Activated naive CD4-positive, alpha-beta T cell treated with anti-CD3 and anti-CD28 coated beads for 36 hours (primary cell): ENCODE measurements at regions not wholly inside any gene's neighbourhood (a gene's known extent, or its start where the extent isn't known, plus 50 kb on each side); places are given as distances from the start of the nearest gene placed in this dataset.

ENCODE experiments used
- CTCF ChIA-PET: fragments of 350-600 bp; sonication (Branson Sonifier 250); formaldehyde crosslinking; loops from one replicate; lab custom pipeline; 2021; ENCODE audit warnings: antibody characterized with exemption; lab: Charles Lee
- DNase-seq: peaks from one replicate; pipeline ENCODE4 v3.0.0-alpha.2; 2020
- H3K27ac Mint-ChIP-seq: one replicate; pipeline ENCODE4 v1.8.0; 2021; ENCODE audit warnings: mild to moderate bottlenecking, mixed read lengths
- H3K27me3 Mint-ChIP-seq: one replicate; pipeline ENCODE4 v1.8.0; 2021; ENCODE audit warnings: low read depth, mixed read lengths
- H3K36me3 Mint-ChIP-seq: one replicate; pipeline ENCODE4 v1.8.0; 2021; ENCODE audit warnings: low read depth, mixed read lengths
- H3K4me1 Mint-ChIP-seq: one replicate; pipeline ENCODE4 v1.8.0; 2021; ENCODE audit warnings: low read depth, mixed read lengths
- H3K4me3 Mint-ChIP-seq: one replicate; pipeline ENCODE4 v1.8.0; 2021; ENCODE audit warnings: mild to moderate bottlenecking, moderate library complexity, mixed read lengths
- H3K9me3 Mint-ChIP-seq: one replicate; pipeline ENCODE4 v1.8.0; 2021; ENCODE audit warnings: mixed read lengths
- intact Hi-C: fragments of 100-400 bp; cut with micrococcal nuclease; formaldehyde crosslinking; loops from one replicate; pipeline ENCODE4 v1.15.1; 2023

DNA sequence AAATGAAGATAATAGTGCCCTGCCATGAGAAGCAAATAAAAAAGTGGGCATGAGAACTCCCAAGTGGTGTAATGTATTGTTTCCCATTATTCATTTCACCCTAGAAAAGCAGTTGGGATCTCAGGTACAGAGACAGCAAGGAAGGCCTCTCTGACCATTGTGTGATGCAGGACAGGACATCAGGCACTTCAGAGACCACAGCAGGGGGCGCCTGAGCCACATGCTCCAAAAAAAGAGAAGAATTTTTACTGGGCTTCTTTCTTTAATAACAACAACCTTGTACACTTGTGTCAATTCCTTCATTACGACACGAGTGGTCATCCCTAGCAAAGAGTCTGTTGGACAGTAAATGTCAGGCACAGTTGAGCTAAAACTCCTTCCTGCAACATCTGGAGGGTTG lies 533.3 kb downstream of the OMA1 start:
- CTCF ChIA-PET: interaction anchor here (0.9 kb wide), 1 partner anchor 439 kb away, joined by 3 read pairs; no protein-coding TSS in a partner anchor
- H3K9me3 Mint-ChIP-seq: no peaks in the 10 kb centered on the region
- H3K27ac Mint-ChIP-seq: no peak overlapping the region

DNA sequence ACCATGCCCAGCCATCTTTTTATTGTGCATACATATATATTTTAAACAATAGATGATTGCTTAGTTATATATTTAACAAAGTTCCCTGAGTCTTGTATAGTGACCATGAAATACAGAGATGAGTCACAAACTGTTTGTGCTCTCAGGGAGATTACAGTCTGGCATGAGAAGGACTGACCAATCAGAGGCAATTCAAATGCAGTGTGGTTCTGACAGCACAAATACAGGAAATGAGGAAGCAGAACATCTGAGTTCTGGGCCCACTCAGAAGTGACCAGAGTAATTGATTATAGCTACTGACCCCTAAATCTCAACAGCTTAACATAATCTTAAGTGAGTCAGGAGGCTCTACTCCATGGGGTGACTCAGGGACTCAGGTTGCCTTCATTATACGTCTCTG lies 534.5 kb downstream of the OMA1 start:
- no peaks in the 10 kb centered on the region for H3K36me3 Mint-ChIP-seq
- no peaks in the 10 kb centered on the region for H3K27me3 Mint-ChIP-seq
- no peak overlapping the region for H3K4me3 Mint-ChIP-seq
- CTCF ChIA-PET: no interaction called here
- no peaks in the 10 kb centered on the region for H3K4me1 Mint-ChIP-seq
- H3K27ac Mint-ChIP-seq: no peak overlapping the region
- DNase-seq: no peak
- no peaks in the 10 kb centered on the region for H3K9me3 Mint-ChIP-seq
- intact Hi-C loops: no loop called here

More for the DNA sequence above, 533.3 kb downstream of the OMA1 start:
- no peak for DNase-seq
- Mint-ChIP-seq H3K27me3 (no peaks in the 10 kb centered on the region), H3K4me1 (no peaks in the 10 kb centered on the region), H3K36me3 (no peaks in the 10 kb centered on the region), H3K4me3 (no peak overlapping the region)
- intact Hi-C loops: no loop called here

DNA sequence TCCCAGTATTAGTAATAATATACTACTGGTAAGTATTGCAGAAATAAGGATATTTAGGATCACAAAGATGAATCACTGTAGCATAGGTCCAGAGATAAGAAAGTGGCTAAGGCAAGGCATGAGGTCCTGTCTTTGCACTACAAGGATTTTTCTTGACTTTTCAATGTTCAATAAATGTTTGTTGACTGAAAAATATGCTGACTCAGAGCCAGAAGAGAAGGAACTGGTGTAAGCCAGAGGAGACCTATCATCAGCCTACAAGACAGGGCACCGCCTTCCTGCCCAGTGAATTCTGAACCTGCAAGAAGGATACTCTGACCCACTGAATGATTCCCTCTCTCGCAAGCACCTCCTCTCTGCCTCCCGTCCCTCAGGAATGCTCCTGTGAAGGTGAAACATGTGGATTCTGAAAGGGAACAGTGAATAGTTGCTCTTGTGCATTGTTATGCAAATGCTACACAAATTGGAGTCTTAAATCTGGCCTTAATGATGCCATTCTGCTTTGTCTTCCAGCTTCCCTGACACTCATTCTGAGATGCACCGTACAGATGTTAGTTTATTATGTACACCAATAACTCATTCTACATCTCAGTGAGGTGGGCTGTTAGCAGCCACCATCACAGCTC lies 540.0 kb downstream of the OMA1 start:
- no peak for DNase-seq
- CTCF ChIA-PET: no interaction called here
- peaks cover 3% of the 10 kb centered on the region for H3K27me3 Mint-ChIP-seq
- H3K9me3 Mint-ChIP-seq: no peaks in the 10 kb centered on the region
- H3K36me3 Mint-ChIP-seq: no peaks in the 10 kb centered on the region
- H3K4me3 Mint-ChIP-seq: no peak overlapping the region
- H3K4me1 Mint-ChIP-seq: no peaks in the 10 kb centered on the region
- no peak overlapping the region for H3K27ac Mint-ChIP-seq
- intact Hi-C loops: no loop called here

DNA sequence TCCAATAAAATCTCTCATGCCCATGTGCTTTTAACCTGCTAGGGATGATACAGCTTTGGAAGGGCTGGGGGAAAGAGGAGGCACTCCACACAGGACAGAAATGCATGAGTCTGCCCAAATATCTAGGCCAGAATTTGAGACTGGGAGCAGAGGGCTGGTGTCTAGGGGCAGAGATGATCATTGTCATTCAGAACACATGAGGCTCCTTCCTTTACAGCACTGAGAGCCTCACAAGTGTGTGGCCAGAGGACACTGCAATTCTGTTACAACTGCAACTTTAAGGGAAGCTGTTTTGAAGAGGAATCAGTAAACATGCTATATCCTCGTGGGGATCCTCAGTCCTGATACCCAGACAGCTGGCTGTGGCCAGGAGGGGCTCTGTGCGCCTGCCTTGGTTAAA lies 541.3 kb downstream of the OMA1 start:
- Mint-ChIP-seq H3K9me3 (no peaks in the 10 kb centered on the region), H3K27me3 (peaks cover 7% of the 10 kb centered on the region), H3K4me3 (no peak overlapping the region), H3K4me1 (no peaks in the 10 kb centered on the region), H3K27ac (no peak overlapping the region), H3K36me3 (no peaks in the 10 kb centered on the region)
- no peak for DNase-seq
- CTCF ChIA-PET: no interaction called here
- intact Hi-C loops: no loop called here

DNA sequence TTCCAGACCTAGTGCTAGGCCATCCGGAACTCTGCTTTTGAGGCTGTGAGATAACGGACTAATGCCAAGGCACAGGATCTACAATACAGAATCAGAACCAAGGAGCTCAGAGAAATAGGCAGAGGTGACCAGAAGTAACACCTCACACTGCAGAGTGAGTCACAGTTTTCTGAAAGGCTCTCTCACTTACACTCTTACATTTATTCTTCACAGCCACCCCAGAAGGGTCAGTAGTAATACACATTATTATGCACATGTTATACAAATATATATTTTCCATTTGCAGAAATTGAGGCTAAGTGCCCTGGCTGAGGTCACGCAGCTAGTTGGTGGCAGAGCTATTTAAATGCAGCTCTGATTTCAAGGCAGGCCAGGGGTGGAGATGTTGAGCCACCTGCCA lies 542.5 kb downstream of the OMA1 start:
- peaks cover 7% of the 10 kb centered on the region for H3K27me3 Mint-ChIP-seq
- intact Hi-C loops: no loop called here
- H3K27ac Mint-ChIP-seq: no peak overlapping the region
- CTCF ChIA-PET: interaction anchor here (0.7 kb wide), 1 partner anchor 41 kb away, joined by 3 read pairs; no protein-coding TSS in a partner anchor
- no peaks in the 10 kb centered on the region for H3K9me3 Mint-ChIP-seq
- H3K4me1 Mint-ChIP-seq: no peaks in the 10 kb centered on the region
- DNase-seq: no peak
- H3K36me3 Mint-ChIP-seq: no peaks in the 10 kb centered on the region
- H3K4me3 Mint-ChIP-seq: no peak overlapping the region

DNA sequence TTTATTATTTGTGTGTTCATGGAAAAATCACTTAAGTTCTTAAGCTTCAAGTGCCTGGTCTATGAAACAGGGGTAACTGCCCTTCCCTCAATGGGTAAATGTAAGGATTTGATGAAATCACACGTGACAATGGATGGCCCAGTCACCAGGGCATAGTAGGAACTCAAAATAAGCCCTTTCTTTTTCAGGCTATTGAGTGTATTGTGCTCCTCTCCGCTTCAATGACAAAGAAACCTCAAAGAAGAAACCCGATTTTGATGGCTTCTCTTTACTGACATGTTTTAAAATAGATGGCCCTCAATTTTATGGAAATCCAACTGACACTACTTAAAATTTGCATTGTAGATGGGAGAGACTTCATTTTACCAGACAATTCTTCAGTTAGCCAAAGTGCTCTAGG lies 543.5 kb downstream of the OMA1 start:
- peaks cover 7% of the 10 kb centered on the region for H3K27me3 Mint-ChIP-seq
- no peaks in the 10 kb centered on the region for H3K36me3 Mint-ChIP-seq
- H3K27ac Mint-ChIP-seq: no peak overlapping the region
- H3K4me1 Mint-ChIP-seq: no peaks in the 10 kb centered on the region
- DNase-seq: no peak
- intact Hi-C loops: no loop called here
- H3K9me3 Mint-ChIP-seq: no peaks in the 10 kb centered on the region
- CTCF ChIA-PET: no interaction called here
- no peak overlapping the region for H3K4me3 Mint-ChIP-seq

DNA sequence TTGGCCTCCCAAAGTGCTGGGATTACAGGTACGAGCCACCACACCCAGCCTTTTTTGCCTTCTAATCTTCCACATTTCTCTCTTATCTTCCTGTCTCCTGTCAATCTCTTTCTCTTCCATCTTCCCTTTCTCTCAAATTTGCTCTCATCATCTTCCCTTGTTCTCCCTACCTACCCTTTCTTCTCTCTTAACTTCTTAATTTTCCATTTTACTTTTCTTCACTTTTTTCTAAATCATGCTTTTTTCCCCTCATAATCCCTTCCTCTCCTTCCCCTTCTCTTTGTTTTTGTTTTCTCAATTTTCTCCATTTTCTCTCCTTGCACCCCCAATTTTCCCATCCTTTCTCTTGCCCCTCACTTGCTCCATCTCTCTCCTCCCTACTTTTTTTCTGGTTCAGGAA lies 545.7 kb downstream of the OMA1 start:
- intact Hi-C loops: no loop called here
- CTCF ChIA-PET: no interaction called here
- Mint-ChIP-seq H3K27ac (no peak overlapping the region), H3K27me3 (peaks cover 7% of the 10 kb centered on the region), H3K4me3 (no peak overlapping the region), H3K4me1 (no peaks in the 10 kb centered on the region), H3K36me3 (no peaks in the 10 kb centered on the region), H3K9me3 (no peaks in the 10 kb centered on the region)
- DNase-seq: no peak

DNA sequence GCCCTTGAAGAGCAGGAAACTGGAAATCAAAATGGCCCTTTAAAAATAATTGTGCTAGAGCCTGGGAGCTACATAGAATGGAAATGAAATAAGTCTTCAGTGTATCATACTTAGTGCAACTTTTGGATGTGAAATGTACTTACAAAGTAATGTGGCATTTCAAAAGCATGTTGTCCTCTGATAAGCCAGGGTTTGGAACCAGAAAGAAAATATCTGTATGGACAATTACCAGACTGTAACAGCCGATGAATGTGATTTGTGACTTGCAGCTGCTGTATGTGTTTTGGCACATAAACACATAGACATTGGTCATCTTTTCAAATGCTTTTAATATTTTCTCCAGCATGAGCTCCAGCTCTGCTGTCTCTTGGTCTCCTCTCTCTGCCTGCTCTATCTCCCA lies 546.4 kb downstream of the OMA1 start:
- Mint-ChIP-seq H3K4me3 (no peak overlapping the region), H3K27me3 (peaks cover 7% of the 10 kb centered on the region), H3K4me1 (no peaks in the 10 kb centered on the region), H3K36me3 (no peaks in the 10 kb centered on the region), H3K9me3 (no peaks in the 10 kb centered on the region), H3K27ac (no peak overlapping the region)
- intact Hi-C loops: no loop called here
- CTCF ChIA-PET: interaction anchor here (0.7 kb wide), 1 partner anchor 24 kb away, joined by 4 read pairs; no protein-coding TSS in a partner anchor
- DNase-seq: no peak

DNA sequence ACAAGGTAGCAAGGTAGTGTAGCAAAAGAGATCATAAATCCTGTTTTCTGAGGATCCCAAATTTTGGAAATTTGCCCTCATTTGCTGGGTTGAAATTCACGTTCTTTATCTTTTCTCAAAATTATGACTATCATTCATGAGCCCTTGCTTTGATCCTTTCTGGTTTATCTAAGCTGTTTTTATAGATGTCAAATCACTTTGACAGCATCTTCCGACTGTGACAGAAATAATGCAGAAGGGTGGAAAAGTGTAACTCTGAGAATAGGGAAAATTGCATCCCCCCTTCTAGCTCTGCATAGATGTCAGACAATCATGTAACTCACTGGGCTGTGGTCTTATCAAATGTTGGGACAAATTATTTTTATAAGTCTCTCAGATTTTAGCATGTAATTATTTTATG lies 550.1 kb downstream of the OMA1 start:
- Mint-ChIP-seq H3K4me1 (no peaks in the 10 kb centered on the region), H3K4me3 (no peak overlapping the region), H3K27ac (no peak overlapping the region), H3K36me3 (no peaks in the 10 kb centered on the region), H3K27me3 (peaks cover 4% of the 10 kb centered on the region), H3K9me3 (no peaks in the 10 kb centered on the region)
- no peak for DNase-seq
- CTCF ChIA-PET: no interaction called here
- intact Hi-C loops: no loop called here

DNA sequence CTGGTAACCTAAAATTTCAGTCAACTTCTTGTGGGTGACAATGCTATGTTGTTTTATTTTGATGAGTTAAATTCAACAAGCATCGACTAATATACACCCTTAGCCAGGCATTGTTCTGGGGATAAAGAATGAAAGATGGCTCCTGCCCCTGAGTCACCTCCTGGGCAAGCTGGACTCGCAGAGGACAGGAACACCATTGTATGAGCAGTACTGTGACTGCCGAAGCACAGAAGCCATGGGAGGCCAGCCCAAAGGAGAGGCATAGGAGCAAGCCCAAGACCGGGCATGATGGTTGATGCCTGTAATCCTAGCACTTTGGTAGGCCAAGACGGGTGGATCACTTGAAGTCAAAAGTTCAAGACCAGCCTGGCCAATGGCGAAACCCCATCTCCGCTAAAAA lies 555.2 kb downstream of the OMA1 start:
- no peaks in the 10 kb centered on the region for H3K36me3 Mint-ChIP-seq
- no peak overlapping the region for H3K27ac Mint-ChIP-seq
- H3K9me3 Mint-ChIP-seq: no peaks in the 10 kb centered on the region
- peaks cover 5% of the 10 kb centered on the region for H3K4me1 Mint-ChIP-seq
- intact Hi-C loops: no loop called here
- H3K4me3 Mint-ChIP-seq: no peak overlapping the region
- CTCF ChIA-PET: no interaction called here
- H3K27me3 Mint-ChIP-seq: peaks cover 4% of the 10 kb centered on the region
- DNase-seq: no peak

DNA sequence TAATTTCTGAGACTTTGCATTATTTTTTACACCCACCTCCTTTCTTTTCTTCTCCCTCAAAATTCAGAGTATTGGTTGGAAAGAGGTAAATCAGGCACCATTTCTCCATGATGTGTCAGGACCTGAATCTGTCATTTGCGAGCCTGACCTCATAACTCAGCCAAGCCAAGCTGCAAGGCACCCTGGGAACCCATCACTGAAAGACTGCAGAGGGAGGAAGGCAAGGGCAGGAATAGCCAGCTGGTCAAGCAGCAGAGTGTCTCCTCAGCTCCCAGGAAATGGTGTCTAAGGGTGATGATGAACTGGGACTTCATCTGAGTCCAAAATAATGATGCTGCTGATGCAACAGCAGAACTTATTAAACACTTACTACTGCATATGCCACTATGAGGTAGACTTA lies 556.6 kb downstream of the OMA1 start:
- Mint-ChIP-seq H3K27ac (no peak overlapping the region), H3K4me1 (peaks cover 13% of the 10 kb centered on the region), H3K27me3 (peaks cover 4% of the 10 kb centered on the region), H3K4me3 (no peak overlapping the region), H3K9me3 (no peaks in the 10 kb centered on the region), H3K36me3 (no peaks in the 10 kb centered on the region)
- CTCF ChIA-PET: no interaction called here
- no peak for DNase-seq
- intact Hi-C loops: no loop called here

DNA sequence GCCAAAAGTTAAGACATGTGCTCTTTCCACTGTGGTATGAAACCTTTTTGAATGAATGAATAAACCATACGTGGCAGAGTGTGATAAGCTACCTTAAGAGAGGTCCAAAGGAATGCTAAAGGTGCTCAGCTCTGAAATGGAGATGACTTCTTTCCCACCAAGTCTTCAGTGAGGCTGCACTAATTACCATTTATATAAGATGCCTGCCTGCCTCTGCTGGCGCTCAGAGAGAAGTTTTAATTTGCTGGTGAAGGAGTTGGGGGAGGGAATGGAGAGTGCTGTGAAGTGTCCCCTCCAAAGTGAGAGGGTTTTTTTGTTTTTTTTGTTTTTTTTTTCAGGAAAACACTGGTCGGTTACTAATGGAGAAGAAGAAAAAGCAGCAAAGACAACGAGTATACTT lies 559.0 kb downstream of the OMA1 start:
- intact Hi-C loops: no loop called here
- CTCF ChIA-PET: no interaction called here
- H3K4me1 Mint-ChIP-seq: peaks cover 13% of the 10 kb centered on the region

DNA sequence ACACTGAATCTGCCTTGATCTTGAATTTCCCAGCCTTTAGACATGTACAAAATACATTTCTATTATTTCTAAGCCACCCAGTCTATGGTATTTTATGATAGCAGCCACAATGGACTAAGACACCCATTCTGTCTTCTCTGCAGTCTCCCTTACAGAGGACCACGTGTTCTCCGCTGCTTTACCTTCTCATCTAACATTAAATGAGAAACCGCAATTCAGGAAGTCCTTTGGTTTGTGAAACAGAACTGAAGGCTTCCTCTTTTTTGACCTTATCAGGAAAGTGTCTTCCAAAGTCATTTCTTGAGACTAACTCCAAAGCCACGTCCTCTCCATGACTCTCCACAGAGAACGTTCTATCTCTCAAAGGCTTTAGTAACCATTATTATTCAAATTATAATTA lies 560.1 kb downstream of the OMA1 start:
- no peak for DNase-seq
- CTCF ChIA-PET: no interaction called here
- H3K9me3 Mint-ChIP-seq: no peaks in the 10 kb centered on the region
- intact Hi-C loops: no loop called here
- H3K36me3 Mint-ChIP-seq: no peaks in the 10 kb centered on the region
- no peak overlapping the region for H3K27ac Mint-ChIP-seq
- H3K4me1 Mint-ChIP-seq: peaks cover 13% of the 10 kb centered on the region
- peaks cover 4% of the 10 kb centered on the region for H3K27me3 Mint-ChIP-seq
- H3K4me3 Mint-ChIP-seq: no peak overlapping the region

More for the DNA sequence above, 559.0 kb downstream of the OMA1 start:
- Mint-ChIP-seq H3K9me3 (no peaks in the 10 kb centered on the region), H3K36me3 (no peaks in the 10 kb centered on the region), H3K27ac (no peak overlapping the region), H3K4me3 (no peak overlapping the region), H3K27me3 (peaks cover 4% of the 10 kb centered on the region)
- no peak for DNase-seq
